ENCODE measurements at regions not wholly inside any gene's neighbourhood (a gene's known extent, or its start where the extent isn't known, plus 50 kb on each side); places are given as distances from the start of the nearest gene placed in this dataset.
"Not testable (repeated sequence)": the region's sequence is repeated elsewhere in the genome, so short reads cannot be mapped to it uniquely, and the experiment has no call there.

DNA sequence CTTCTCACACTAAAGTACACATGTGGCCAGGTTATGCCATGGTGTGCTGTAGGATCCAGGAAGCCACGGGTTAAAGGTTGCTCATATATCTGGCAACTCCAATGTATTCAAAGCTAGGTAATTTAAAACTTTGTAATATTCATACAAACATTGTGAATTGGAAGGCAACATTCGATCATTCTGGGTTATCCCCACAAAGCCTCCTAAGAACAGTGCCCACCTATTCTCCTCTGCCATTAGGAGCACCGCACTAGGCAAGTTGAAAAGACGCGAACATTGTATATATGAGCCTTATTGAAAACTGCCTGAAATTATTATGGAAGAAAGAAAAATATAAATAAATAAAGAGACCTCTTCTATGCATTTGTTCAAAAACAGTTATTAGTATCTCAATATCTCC is 228.2 kb downstream of the IGSF11 start:
- H3K27ac Mint-ChIP-seq: no peak overlapping the region
- H3K4me1 Mint-ChIP-seq (ENCODE audit: unreplicated experiment): peaks cover 6% of the 10 kb centered on the region
- H3K36me3 Mint-ChIP-seq: no peaks in the 10 kb centered on the region
- no peak for DNase-seq (ENCODE audit: extremely low spot score, unreplicated experiment)
- no peaks in the 10 kb centered on the region for H3K9me3 Mint-ChIP-seq
- peaks cover 7% of the 10 kb centered on the region for H3K27me3 Mint-ChIP-seq
- TF ChIP-seq, protein P1, sequence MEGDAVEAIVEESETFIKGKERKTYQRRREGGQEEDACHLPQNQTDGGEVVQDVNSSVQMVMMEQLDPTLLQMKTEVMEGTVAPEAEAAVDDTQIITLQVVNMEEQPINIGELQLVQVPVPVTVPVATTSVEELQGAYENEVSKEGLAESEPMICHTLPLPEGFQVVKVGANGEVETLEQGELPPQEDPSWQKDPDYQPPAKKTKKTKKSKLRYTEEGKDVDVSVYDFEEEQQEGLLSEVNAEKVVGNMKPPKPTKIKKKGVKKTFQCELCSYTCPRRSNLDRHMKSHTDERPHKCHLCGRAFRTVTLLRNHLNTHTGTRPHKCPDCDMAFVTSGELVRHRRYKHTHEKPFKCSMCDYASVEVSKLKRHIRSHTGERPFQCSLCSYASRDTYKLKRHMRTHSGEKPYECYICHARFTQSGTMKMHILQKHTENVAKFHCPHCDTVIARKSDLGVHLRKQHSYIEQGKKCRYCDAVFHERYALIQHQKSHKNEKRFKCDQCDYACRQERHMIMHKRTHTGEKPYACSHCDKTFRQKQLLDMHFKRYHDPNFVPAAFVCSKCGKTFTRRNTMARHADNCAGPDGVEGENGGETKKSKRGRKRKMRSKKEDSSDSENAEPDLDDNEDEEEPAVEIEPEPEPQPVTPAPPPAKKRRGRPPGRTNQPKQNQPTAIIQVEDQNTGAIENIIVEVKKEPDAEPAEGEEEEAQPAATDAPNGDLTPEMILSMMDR (conservative IDR thresholded peaks at IDR 0.05): no peak
- no peak overlapping the region for H3K4me3 Mint-ChIP-seq

DNA sequence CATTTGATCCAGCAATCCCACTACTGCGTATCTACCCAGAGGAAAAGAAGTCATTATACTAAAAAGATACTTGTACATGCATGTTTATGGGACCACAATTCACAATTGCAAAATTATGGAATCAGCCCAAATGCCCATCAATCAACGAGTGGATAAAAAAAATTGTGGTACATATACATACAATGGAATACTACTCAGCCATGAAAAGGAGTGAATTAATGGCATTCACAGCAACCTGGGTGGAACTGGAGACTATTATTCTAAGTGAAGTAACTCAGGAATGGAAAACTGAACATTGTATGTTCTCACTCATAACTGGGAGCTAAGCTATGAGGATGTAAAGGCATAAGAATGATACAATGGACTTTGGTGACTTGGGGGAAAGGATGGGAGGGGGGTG is 227.3 kb downstream of the IGSF11 start:
- not testable (repeated sequence) for H3K4me3 Mint-ChIP-seq; H3K36me3 Mint-ChIP-seq; H3K9me3 Mint-ChIP-seq; DNase-seq (ENCODE audit: extremely low spot score, unreplicated experiment); H3K4me1 Mint-ChIP-seq (ENCODE audit: unreplicated experiment); H3K27ac Mint-ChIP-seq; H3K27me3 Mint-ChIP-seq

DNA sequence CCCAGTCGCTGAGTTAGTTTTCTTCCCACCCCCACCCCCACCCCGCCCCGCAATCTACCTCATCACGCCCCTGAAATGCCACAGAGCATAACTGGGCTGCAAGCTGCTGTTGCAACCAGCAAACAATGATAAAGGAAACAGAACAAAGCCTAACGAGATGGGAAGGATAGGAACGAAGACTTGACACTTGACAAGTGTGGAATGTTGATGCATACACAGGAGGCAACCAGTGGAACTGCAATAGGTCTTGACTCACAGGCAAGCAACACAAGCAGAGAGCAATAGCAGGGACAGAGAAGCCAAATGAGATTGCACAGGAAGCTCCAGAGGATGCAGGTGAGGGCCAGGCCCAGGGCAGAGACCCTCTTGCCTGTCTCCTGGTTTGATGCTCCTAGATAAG is 225.9 kb downstream of the IGSF11 start:
- Mint-ChIP-seq H3K4me1 (ENCODE audit: unreplicated experiment) (peaks cover 6% of the 10 kb centered on the region), H3K9me3 (no peaks in the 10 kb centered on the region), H3K27ac (no peak overlapping the region), H3K4me3 (no peak overlapping the region), H3K27me3 (peaks cover 7% of the 10 kb centered on the region), H3K36me3 (no peaks in the 10 kb centered on the region)
- TF ChIP-seq, protein P1 (conservative IDR thresholded peaks at IDR 0.05): no peak
- DNase-seq (ENCODE audit: extremely low spot score, unreplicated experiment): no peak

DNA sequence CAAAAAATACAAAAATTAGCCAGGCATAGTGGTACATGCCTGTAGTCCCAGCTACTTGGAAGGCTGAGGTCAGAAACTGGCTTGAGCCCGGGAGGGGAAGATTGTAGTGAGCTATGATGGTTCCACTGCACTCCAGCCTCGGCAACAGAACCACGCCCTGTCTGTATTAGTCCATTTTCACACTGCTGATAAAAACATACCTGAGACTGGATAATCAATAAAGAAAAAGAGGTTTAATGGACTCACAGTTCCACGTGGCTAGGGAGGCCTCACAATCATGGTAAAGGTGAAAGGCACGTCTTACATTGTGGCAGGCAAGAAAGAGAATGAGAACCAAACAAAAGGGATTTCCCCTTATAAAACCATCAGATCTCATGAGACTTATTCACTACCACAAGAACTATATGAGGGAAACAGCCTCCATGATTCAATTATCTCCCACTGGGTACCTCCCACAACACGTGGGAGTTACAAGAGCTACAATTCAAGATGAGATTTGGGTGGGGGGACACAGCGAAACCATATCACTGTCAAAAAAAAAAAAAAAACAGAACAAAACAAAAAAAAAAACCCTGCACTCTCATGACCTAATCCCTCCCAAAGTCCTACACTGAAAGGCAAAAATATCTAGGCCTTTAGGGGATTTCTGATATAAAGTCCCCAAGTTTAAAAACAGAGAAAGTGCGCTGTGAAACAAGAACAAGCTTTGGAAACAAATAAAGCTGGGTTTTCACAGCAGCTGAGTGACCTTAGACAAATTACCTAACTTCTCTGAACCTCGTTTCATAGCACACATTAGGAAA is 224.7 kb downstream of the IGSF11 start:
- no peak overlapping the region for H3K4me3 Mint-ChIP-seq
- no peak for DNase-seq (ENCODE audit: extremely low spot score, unreplicated experiment)
- H3K27me3 Mint-ChIP-seq: peaks cover 3% of the 10 kb centered on the region
- TF ChIP-seq, protein P1 (conservative IDR thresholded peaks at IDR 0.05): no peak
- peaks cover 5% of the 10 kb centered on the region for H3K4me1 Mint-ChIP-seq (ENCODE audit: unreplicated experiment)
- no peaks in the 10 kb centered on the region for H3K9me3 Mint-ChIP-seq
- H3K36me3 Mint-ChIP-seq: no peaks in the 10 kb centered on the region
- H3K27ac Mint-ChIP-seq: no peak overlapping the region

DNA sequence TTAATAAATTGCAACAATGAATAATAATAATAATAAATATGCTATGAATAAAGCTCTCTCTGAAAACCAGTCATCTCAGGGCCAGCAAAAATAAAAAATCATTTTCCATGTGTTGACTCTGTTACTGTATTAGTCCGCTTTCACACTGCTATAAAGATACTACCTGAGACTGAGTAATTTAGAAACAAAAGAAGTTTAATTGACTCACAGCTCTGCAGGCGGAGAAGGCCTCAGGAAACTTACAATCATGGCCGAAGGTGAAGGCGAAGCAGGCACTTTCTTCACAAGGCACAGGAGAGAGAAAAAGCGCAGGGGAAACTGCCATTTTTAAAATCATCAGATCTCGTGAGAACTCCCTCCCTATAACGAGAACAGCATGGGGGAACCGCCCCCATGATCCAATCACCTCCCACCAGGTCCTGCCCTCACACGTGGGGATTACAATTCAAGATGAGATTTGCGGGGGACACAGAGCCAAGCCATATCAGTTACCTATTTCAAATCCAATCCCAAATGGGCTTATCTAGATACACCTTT is 224.1 kb downstream of the IGSF11 start:
- Mint-ChIP-seq H3K4me1 (ENCODE audit: unreplicated experiment) (no peaks in the 10 kb centered on the region), H3K36me3 (no peaks in the 10 kb centered on the region), H3K9me3 (no peaks in the 10 kb centered on the region), H3K27ac (no peak overlapping the region), H3K4me3 (no peak overlapping the region), H3K27me3 (peaks cover 4% of the 10 kb centered on the region)
- TF ChIP-seq, protein P1 (conservative IDR thresholded peaks at IDR 0.05): no peak
- no peak for DNase-seq (ENCODE audit: extremely low spot score, unreplicated experiment)

DNA sequence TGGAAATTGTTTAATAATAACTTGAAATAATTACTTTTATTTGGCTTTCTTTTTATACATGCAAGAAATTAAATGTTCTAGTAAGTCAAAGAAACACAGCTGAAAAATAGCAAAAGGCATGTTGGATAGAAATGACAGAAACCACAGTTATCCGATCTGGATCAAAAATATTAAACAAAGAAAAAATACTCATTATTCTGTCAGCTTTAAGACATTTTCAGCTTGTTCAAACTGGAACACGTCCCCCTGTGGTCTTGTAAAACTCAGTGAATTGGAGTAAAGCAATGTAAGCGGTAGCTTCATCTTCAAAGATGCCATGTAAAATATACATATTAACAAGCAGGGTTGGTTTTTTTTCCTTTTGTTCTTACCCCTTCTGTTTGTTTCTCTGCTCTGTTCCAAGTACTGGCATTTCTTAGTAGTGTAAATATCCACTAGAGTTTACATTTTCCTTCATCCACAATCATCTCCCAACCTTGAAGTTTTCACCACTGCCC is 223.4 kb downstream of the IGSF11 start:
- H3K9me3 Mint-ChIP-seq: no peaks in the 10 kb centered on the region

More for the DNA sequence above, 223.4 kb downstream of the IGSF11 start:
- Mint-ChIP-seq H3K4me3 (no peak overlapping the region), H3K27ac (no peak overlapping the region), H3K4me1 (ENCODE audit: unreplicated experiment) (no peaks in the 10 kb centered on the region), H3K36me3 (no peaks in the 10 kb centered on the region), H3K27me3 (peaks cover 3% of the 10 kb centered on the region)
- no peak for DNase-seq (ENCODE audit: extremely low spot score, unreplicated experiment)
- TF ChIP-seq, protein P1 (conservative IDR thresholded peaks at IDR 0.05): no peak

Data from type B pancreatic cell (in vitro differentiated cells).